ENCODE measurements at regions not wholly inside any gene's neighbourhood (a gene's known extent, or its start where the extent isn't known, plus 50 kb on each side); places are given as distances from the start of the nearest gene placed in this dataset.

GRCh38 chr2:122486705-122487415, 731.4 kb downstream of the TSN start (continued):
- TF ChIP-seq ZNF318 (IDR thresholded peaks at IDR 0.05; ENCODE audit: borderline replicate concordance in 1 of 2, low read depth in 1 of 2) (no peak), EGR1 (conservative IDR thresholded peaks at IDR 0.05) (no peak)
